Epithelial cell of proximal tubule (primary cell): ENCODE measurements at regions not wholly inside any gene's neighbourhood (a gene's known extent, or its start where the extent isn't known, plus 50 kb on each side); places are given as distances from the start of the nearest gene placed in this dataset.

Source experiments
- DNase-seq: peaks from one replicate; pipeline ENCODE4 v3.0.0-alpha.2; 2011; ENCODE audit warnings: low read depth
- H3K4me3 ChIP-seq: 2 replicates; pipeline ENCODE4 v1.5.1; 2011; ENCODE audit warnings: low read depth, mild to moderate bottlenecking, low read length
- TF ChIP-seq, protein P1 (sequence below): conservative IDR thresholded peaks from 2 replicates; pipeline ENCODE4 v1.5.1; 2012; ENCODE audit warnings: low read depth, mild to moderate bottlenecking, low read length

DNA sequence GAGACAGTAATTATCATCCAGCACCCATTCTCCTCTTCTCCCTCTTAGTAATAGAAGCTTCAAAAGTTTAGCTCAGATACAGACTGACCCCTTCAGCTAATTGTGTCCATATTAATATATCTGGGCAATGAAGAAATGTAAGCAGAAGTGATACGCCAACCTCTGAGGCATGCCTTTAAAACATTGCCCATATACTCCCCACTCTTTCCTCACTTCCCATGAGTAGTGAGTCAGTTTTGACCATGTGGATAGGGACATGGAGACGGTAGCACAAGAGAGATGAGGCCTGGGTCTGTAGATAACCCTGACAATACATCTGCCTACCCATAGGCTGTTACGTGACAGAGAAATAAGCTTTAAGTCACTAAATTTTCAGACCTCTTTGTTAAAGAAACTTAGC, 147.6 kb downstream of the KCTD12 start:
- TF ChIP-seq, protein P1, sequence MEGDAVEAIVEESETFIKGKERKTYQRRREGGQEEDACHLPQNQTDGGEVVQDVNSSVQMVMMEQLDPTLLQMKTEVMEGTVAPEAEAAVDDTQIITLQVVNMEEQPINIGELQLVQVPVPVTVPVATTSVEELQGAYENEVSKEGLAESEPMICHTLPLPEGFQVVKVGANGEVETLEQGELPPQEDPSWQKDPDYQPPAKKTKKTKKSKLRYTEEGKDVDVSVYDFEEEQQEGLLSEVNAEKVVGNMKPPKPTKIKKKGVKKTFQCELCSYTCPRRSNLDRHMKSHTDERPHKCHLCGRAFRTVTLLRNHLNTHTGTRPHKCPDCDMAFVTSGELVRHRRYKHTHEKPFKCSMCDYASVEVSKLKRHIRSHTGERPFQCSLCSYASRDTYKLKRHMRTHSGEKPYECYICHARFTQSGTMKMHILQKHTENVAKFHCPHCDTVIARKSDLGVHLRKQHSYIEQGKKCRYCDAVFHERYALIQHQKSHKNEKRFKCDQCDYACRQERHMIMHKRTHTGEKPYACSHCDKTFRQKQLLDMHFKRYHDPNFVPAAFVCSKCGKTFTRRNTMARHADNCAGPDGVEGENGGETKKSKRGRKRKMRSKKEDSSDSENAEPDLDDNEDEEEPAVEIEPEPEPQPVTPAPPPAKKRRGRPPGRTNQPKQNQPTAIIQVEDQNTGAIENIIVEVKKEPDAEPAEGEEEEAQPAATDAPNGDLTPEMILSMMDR = no peak
- no peak for DNase-seq
- H3K4me3 ChIP-seq = no peak overlapping the region

DNA sequence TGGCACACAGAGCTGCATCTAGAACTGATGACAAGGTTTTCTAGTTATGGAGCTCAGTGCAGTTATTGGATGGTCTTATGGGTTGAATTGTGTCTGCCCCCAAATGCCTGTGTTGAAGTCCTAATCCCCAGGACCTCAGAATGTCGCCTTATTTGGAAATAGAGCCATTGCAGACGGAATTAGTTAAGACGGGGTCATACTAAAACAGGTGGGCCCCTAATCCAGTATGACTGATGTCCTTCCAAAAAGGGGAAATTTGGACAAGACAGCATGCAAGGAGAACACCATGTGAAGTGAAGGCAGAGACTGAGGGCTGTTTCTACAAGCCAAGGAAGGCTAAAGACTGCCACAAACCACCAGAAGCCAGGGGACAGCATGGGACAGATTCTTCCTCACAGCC, 148.7 kb downstream of the KCTD12 start:
- H3K4me3 ChIP-seq = no peak overlapping the region
- TF ChIP-seq, protein P1 = no peak
- no peak for DNase-seq

DNA sequence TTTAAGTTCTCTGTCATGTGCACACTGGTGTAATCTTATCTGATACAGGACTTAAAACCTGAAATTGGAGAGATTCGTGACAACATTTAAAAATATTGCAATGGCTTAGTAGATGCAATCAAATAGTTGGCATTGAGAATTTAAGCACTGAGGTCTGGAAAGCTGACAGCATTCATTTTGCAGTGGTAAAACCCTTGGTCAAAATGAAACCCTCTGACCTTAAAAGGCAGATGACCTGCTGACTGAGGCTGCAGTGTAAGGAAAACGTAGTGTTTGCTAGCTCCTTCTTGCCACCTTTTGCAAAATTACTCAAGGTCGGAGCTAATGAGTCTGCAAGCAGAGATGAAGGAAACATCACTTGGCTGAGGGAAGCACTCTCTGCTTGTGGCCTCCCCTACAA, 150.6 kb downstream of the KCTD12 start:
- no peak for DNase-seq
- H3K4me3 ChIP-seq = no peak overlapping the region
- TF ChIP-seq, protein P1 = no peak

DNA sequence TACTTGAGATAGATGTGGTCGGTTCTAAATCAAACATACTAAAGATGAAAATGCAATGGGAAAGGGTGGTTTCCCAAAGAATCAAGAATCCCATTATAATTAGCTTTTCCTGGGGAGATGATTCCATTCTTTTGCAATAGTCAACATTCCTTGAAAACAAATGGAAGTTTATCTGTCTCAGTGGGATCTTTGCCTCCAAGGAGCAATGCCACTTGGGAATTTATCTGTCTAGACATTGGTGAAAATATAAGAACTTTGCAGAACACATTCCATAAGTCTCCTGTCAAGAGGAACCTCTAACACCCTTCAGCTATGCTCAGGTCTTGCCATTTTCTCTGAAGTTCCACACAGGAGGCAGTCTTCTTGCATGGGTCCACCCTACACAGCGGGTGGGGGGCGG, 152.5 kb downstream of the KCTD12 start:
- DNase-seq = no peak
- no peak overlapping the region for H3K4me3 ChIP-seq
- TF ChIP-seq, protein P1 = no peak

DNA sequence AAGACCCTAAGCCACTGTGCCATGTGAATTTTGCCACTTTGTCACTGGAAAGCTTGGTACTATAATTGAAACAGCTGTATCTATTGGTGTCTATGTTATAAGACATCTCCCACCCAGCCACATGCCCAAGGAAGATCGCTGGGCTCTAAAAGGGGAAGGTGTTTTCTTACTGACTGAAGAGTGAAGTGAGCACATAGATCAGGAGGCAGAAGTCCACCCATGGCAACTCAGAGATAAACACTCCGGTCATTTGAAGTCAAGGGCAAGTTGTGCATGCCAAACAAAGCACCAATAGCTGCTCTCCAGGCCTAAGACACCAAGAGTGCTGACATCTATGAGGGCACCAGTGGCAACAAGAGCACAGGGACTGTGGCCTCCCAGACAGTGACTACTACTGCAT, 153.8 kb downstream of the KCTD12 start:
- DNase-seq = no peak
- TF ChIP-seq, protein P1 = no peak
- no peak overlapping the region for H3K4me3 ChIP-seq

DNA sequence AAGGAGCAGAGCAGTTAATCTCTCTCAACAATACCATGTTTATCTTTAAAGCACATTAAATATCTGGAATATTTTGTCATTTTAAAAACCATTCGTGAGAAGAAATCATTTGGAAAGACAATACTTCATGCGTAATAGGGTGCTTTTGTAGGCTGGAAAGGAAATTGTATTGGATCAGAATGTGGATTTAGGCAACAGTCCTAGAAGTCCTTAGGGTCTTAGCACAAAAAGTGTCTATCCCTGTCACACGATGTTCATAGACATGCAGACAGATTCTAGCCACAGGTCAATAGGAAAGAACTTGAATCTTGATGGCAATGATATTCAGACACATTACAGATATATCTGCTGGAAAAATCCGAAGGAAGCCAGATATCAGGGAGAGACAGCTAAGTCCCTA, 156.0 kb downstream of the KCTD12 start:
- no peak for DNase-seq
- no peak overlapping the region for H3K4me3 ChIP-seq
- TF ChIP-seq, protein P1 = no peak

DNA sequence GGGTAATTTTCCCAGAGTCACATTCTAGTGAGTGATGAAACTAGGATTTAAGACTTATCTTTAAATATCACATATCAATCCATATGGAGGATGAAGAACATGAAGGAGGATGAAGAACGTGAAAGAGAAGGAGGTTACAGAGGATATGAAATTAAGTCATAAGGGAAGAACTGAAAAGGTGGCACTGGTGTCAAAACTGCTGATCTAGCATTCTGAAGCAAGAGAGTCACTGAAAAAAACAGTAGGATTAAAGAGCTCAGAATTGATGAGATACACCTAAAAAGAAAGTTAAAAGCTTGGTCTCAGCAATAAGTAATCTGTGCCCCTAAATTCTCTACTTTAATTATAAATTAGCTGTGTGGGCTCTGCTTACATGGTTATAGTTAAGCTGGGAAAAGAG, 156.5 kb downstream of the KCTD12 start:
- TF ChIP-seq, protein P1 = no peak
- no peak for DNase-seq
- no peak overlapping the region for H3K4me3 ChIP-seq
